HEK293 (cell line): ENCODE measurements at regions not wholly inside any gene's neighbourhood (a gene's known extent, or its start where the extent isn't known, plus 50 kb on each side); places are given as distances from the start of the nearest gene placed in this dataset.

Source experiments
- CTCF ChIA-PET: fragments of 350-600 bp; formaldehyde crosslinking; extraction: SDS; loops from one replicate; lab custom pipeline; 2021; ENCODE audit warnings: antibody characterized with exemption; lab: Yijun Ruan, JAX
- POLR2A ChIA-PET: fragments of 300-600 bp; formaldehyde crosslinking; extraction: SDS; loops from one replicate; lab custom pipeline; 2020; ENCODE audit warnings: antibody characterized with exemption, inconsistent platforms; lab: Yijun Ruan, JAX
- H3K27ac ChIP-seq: fragments of 200-500 bp; sonication (Bioruptor generic); 2 replicates; pipeline ENCODE4 v1.5.1; 2014; ENCODE audit warnings: low read depth, low read length, control low read depth, inconsistent platforms; ENCODE audit errors: extremely low read depth
- H3K36me3 ChIP-seq, 2 experiments: fragments of 200-500 bp in 1 of 2; sonication (Bioruptor generic) in 1 of 2; 1 replicate in 1 of 2; 2 replicates in 1 of 2; pipeline ENCODE4 v1.5.1; 2014 to 2017; ENCODE audit warnings: inconsistent platforms in 2 of 2, low read length in 2 of 2; ENCODE audit not compliant: control insufficient read depth in 2 of 2, insufficient read depth in 1 of 2
- H3K4me1 ChIP-seq: fragments of 200-500 bp; sonication (Bioruptor generic); 2 replicates; pipeline ENCODE4 v1.5.1; 2014; ENCODE audit warnings: mild to moderate bottlenecking, low read length, inconsistent platforms; ENCODE audit not compliant: control insufficient read depth, insufficient read depth
- H3K4me3 ChIP-seq: 2 replicates; pipeline ENCODE4 v1.5.1; 2011; ENCODE audit warnings: low read depth, mild to moderate bottlenecking, control low read depth, low read length, moderate library complexity
- H3K9me3 ChIP-seq: fragments of 200-500 bp; sonication (Bioruptor generic); 2 replicates; pipeline ENCODE4 v1.5.1; 2014; ENCODE audit warnings: low read depth, low read length, inconsistent platforms; ENCODE audit not compliant: control insufficient read depth, insufficient read depth
- ATF2 ChIP-seq: fragments of 450-650 bp; formaldehyde crosslinking; IDR thresholded peaks from 2 replicates; pipeline ENCODE4 v1.5.1; 2016; ENCODE audit warnings: missing biosample characterization, missing genetic modification characterization, low read depth
- FEZF1 ChIP-seq: fragments of 450-650 bp; formaldehyde crosslinking; IDR thresholded peaks from 2 replicates; pipeline ENCODE4 v1.5.1; 2016; ENCODE audit warnings: missing biosample characterization, missing genetic modification characterization
- PRDM10 ChIP-seq: fragments of 450-650 bp; formaldehyde crosslinking; IDR thresholded peaks from 2 replicates; pipeline ENCODE4 v1.5.1; 2016; ENCODE audit warnings: missing biosample characterization, missing genetic modification characterization
- PRDM4 ChIP-seq: fragments of 450-650 bp; formaldehyde crosslinking; IDR thresholded peaks from 2 replicates; pipeline ENCODE4 v1.5.1; 2017; ENCODE audit warnings: missing biosample characterization, missing genetic modification characterization
- TRIM28 ChIP-seq: IDR thresholded peaks from 2 replicates; pipeline ENCODE4 v1.6.1; 2011; ENCODE audit warnings: low read length, control low read depth, borderline replicate concordance
- ZBTB1 ChIP-seq: fragments of 450-650 bp; formaldehyde crosslinking; IDR thresholded peaks from 2 replicates; pipeline ENCODE4 v1.5.1; 2016; ENCODE audit warnings: missing biosample characterization, missing genetic modification characterization
- ZBTB6 ChIP-seq: fragments of 450-650 bp; formaldehyde crosslinking; IDR thresholded peaks from 2 replicates; pipeline ENCODE4 v1.5.1; 2017; ENCODE audit warnings: missing biosample characterization, missing genetic modification characterization
- ZNF132 ChIP-seq: fragments of 450-650 bp; formaldehyde crosslinking; IDR thresholded peaks from 2 replicates; pipeline ENCODE4 v1.5.1; 2017; ENCODE audit warnings: missing biosample characterization, missing genetic modification characterization, borderline replicate concordance
- ZNF19 ChIP-seq: fragments of 450-650 bp; formaldehyde crosslinking; IDR thresholded peaks from 2 replicates; pipeline ENCODE4; 2016; ENCODE audit warnings: missing biosample characterization, missing genetic modification characterization, low read depth
- ZNF214 ChIP-seq: fragments of 450-650 bp; formaldehyde crosslinking; IDR thresholded peaks from 2 replicates; pipeline ENCODE4 v1.5.1; 2017; ENCODE audit warnings: missing biosample characterization, mild to moderate bottlenecking, missing genetic modification characterization, borderline replicate concordance
- ZNF239 ChIP-seq: fragments of 450-650 bp; formaldehyde crosslinking; IDR thresholded peaks from 2 replicates; pipeline ENCODE4 v1.5.1; 2016; ENCODE audit warnings: missing biosample characterization, missing genetic modification characterization
- ZNF274 ChIP-seq, 2 experiments: fragments of 200-500 bp in 1 of 2; fragments of 450-650 bp in 1 of 2; sonication (Bioruptor generic) in 1 of 2; formaldehyde crosslinking in 1 of 2; IDR thresholded peaks; 2 replicates each; pipeline versions ENCODE4 v1.5.1 to v1.6.1; 2014 to 2016; ENCODE audit warnings: borderline replicate concordance in 1 of 2, inconsistent platforms in 1 of 2, low read length in 1 of 2, missing biosample characterization in 1 of 2, missing genetic modification characterization in 1 of 2
- ZNF341 ChIP-seq: fragments of 450-650 bp; formaldehyde crosslinking; IDR thresholded peaks from 2 replicates; pipeline ENCODE4; 2016; ENCODE audit warnings: low read depth, missing biosample characterization, missing genetic modification characterization
- ZNF362 ChIP-seq: fragments of 450-650 bp; formaldehyde crosslinking; IDR thresholded peaks from 2 replicates; pipeline ENCODE4 v1.5.1; 2016; ENCODE audit warnings: missing biosample characterization, missing genetic modification characterization
- ZNF426 ChIP-seq: fragments of 450-650 bp; formaldehyde crosslinking; IDR thresholded peaks from 2 replicates; pipeline ENCODE4 v1.5.1; 2017; ENCODE audit warnings: missing biosample characterization, missing genetic modification characterization, mild to moderate bottlenecking, inconsistent platforms, moderate library complexity
- ZNF529 ChIP-seq: fragments of 450-650 bp; formaldehyde crosslinking; IDR thresholded peaks from 2 replicates; pipeline ENCODE4 v1.5.1; 2017; ENCODE audit warnings: missing genetic modification characterization, missing biosample characterization; ENCODE audit not compliant: insufficient replicate concordance
- ZNF658 ChIP-seq: fragments of 450-650 bp; formaldehyde crosslinking; IDR thresholded peaks from 2 replicates; pipeline ENCODE4; 2016; ENCODE audit warnings: missing biosample characterization, missing genetic modification characterization
- ZNF776 ChIP-seq: fragments of 450-650 bp; formaldehyde crosslinking; IDR thresholded peaks from 2 replicates; pipeline ENCODE4 v1.5.0; 2017; ENCODE audit warnings: missing biosample characterization, missing genetic modification characterization, borderline replicate concordance
- ZSCAN4 ChIP-seq: fragments of 450-650 bp; formaldehyde crosslinking; IDR thresholded peaks from 2 replicates; pipeline ENCODE4 v1.5.1; 2017; ENCODE audit warnings: missing biosample characterization, missing genetic modification characterization

GRCh38 chr7:46547044-46547443 lies 626.0 kb upstream of the IGFBP3 start (continued):
- no peak for TF ChIP-seq PRDM10 (tag by site-specific recombination)

GRCh38 chr7:46545790-46546189 lies 624.7 kb upstream of the IGFBP3 start:
- Histone ChIP-seq H3K9me3 (no peaks in the 10 kb centered on the region), H3K4me3 (no peak overlapping the region), H3K36me3 (no peaks in the 10 kb centered on the region), H3K27ac (no peak overlapping the region), H3K4me1 (no peaks in the 10 kb centered on the region)
- POLR2A ChIA-PET, result no interaction called here
- CTCF ChIA-PET, result interaction anchor here (0.9 kb wide), 2 partner anchors 12 to 13 kb away, joined by 3 to 4 read pairs; no protein-coding TSS in a partner anchor
- no peak for TF ChIP-seq TRIM28
- TF ChIP-seq ZNF362 (tag by site-specific recombination), result peak; percentile 41; the same call in 1 of the 2 replicates

GRCh38 chr7:46544396-46545008 lies 623.4 kb upstream of the IGFBP3 start:
- no peak overlapping the region for H3K4me3 ChIP-seq
- no peaks in the 10 kb centered on the region for H3K36me3 ChIP-seq
- H3K27ac ChIP-seq, result no peak overlapping the region
- CTCF ChIA-PET, result interaction anchor here (0.8 kb wide), 1 partner anchor 14 kb away, joined by 3 read pairs; no protein-coding TSS in a partner anchor
- H3K9me3 ChIP-seq, result no peaks in the 10 kb centered on the region
- no peaks in the 10 kb centered on the region for H3K4me1 ChIP-seq
- POLR2A ChIA-PET, result no interaction called here
- TF ChIP-seq ZNF19 (tag by site-specific recombination), result no peak
- no peak for TF ChIP-seq ZBTB6 (tag by site-specific recombination)
- no peak for TF ChIP-seq ZNF274 (IDR thresholded peaks at IDR 0.05; ENCODE audit: low read length)
- TF ChIP-seq ZNF274 (tag by site-specific recombination; IDR thresholded peaks at IDR 0.05; ENCODE audit: borderline replicate concordance), result no peak
- TF ChIP-seq ZBTB1, result no peak
- TF ChIP-seq ATF2 (tag by site-specific recombination), result no peak
- TF ChIP-seq ZNF341, result no peak
- no peak for TF ChIP-seq FEZF1 (tag by site-specific recombination)
- TF ChIP-seq ZNF529 (tag by site-specific recombination), result no peak
- no peak for TF ChIP-seq ZNF239 (tag by site-specific recombination)
- no peak for TF ChIP-seq ZSCAN4 (tag by site-specific recombination)
- no peak for TF ChIP-seq ZNF426 (tag by site-specific recombination)
- no peak for TF ChIP-seq PRDM4
- no peak for TF ChIP-seq ZNF214 (tag by site-specific recombination)
- TF ChIP-seq ZNF658 (tag by site-specific recombination), result no peak
- no peak for TF ChIP-seq ZNF132
- no peak for TF ChIP-seq ZNF776
